IMR-90 (cell line): ENCODE measurements at regions not wholly inside any gene's neighbourhood (a gene's known extent, or its start where the extent isn't known, plus 50 kb on each side); places are given as distances from the start of the nearest gene placed in this dataset.

Experiments used
- ATAC-seq: fragments of 200-7000 bp; cut with Tn5 transposase; 2 replicates; pipeline ENCODE4 v1.9.1; 2020; ENCODE audit warnings: low read depth, mild to moderate bottlenecking, moderate library complexity
- BruUV-seq: library from RNA; stranded (reverse); fragments of 400-500 nt; replicated peaks from 2 replicates; lab custom pipeline; 2021; lab: Mats Ljungman, UMichigan
- CTCF ChIA-PET: fragments of 300-600 bp; formaldehyde crosslinking; extraction: SDS; loops from one replicate; lab custom pipeline; 2021; ENCODE audit warnings: antibody characterized with exemption; lab: Yijun Ruan, JAX
- POLR2A ChIA-PET: fragments of 300-600 bp; sonication (Branson Sonifier 250); formaldehyde crosslinking; loops from one replicate; lab custom pipeline; 2022; ENCODE audit warnings: antibody characterized with exemption; ENCODE audit not compliant: unreplicated experiment; lab: Charles Lee
- DNase-seq: peaks from one replicate; pipeline ENCODE4 v3.0.0; 2013
- H2AFZ ChIP-seq: replicated peaks from 2 replicates; pipeline ENCODE3; 2013; ENCODE audit warnings: low read length, mild to moderate bottlenecking; ENCODE audit not compliant: poor library complexity
- H2AK5ac ChIP-seq: 2 replicates; pipeline ENCODE4 v1.6.1; 2013; ENCODE audit warnings: low read depth, low read length, inconsistent platforms
- H2AK9ac ChIP-seq: replicated peaks from 2 replicates; pipeline ENCODE3; 2013; ENCODE audit warnings: mild to moderate bottlenecking, low read depth, low read length, moderate library complexity; ENCODE audit not compliant: poor library complexity
- H2BK120ac ChIP-seq: 2 replicates; pipeline ENCODE4 v1.6.1; 2013; ENCODE audit warnings: low read depth, low read length, inconsistent platforms
- H2BK15ac ChIP-seq: 3 replicates; pipeline ENCODE4 v1.6.1; 2013; ENCODE audit warnings: low read depth, low read length, inconsistent platforms
- H2BK20ac ChIP-seq: 2 replicates; pipeline ENCODE4 v1.6.1; 2013; ENCODE audit warnings: low read depth, mild to moderate bottlenecking, inconsistent platforms, low read length, moderate library complexity
- H2BK5ac ChIP-seq: 2 replicates; pipeline ENCODE4 v1.6.1; 2013; ENCODE audit warnings: mild to moderate bottlenecking, low read depth, low read length, inconsistent platforms; ENCODE audit not compliant: poor library complexity, severe bottlenecking
- H3K14ac ChIP-seq: replicated peaks from 2 replicates; pipeline ENCODE4 v1.6.1; 2013; ENCODE audit warnings: low read depth, low read length, inconsistent platforms
- H3K18ac ChIP-seq: 2 replicates; pipeline ENCODE4 v1.6.1; 2013; ENCODE audit warnings: low read depth, low read length, control low read depth
- H3K23ac ChIP-seq: 2 replicates; pipeline ENCODE4 v1.6.1; 2013; ENCODE audit warnings: low read depth, low read length, inconsistent platforms
- H3K27ac ChIP-seq: 2 replicates; pipeline ENCODE4 v1.5.1; 2013; ENCODE audit warnings: mild to moderate bottlenecking, control low read depth, low read length; ENCODE audit not compliant: insufficient read depth
- H3K27me3 ChIP-seq: 2 replicates; pipeline ENCODE4 v1.6.1; 2013; ENCODE audit warnings: low read length; ENCODE audit not compliant: control insufficient read depth, insufficient read depth
- H3K36me3 ChIP-seq: 2 replicates; pipeline ENCODE4 v1.6.1; 2013; ENCODE audit warnings: low read length, mixed read lengths; ENCODE audit not compliant: control insufficient read depth, insufficient read depth
- H3K4ac ChIP-seq: 2 replicates; pipeline ENCODE4 v1.6.1; 2013; ENCODE audit warnings: low read depth, low read length, inconsistent platforms
- H3K4me1 ChIP-seq: 2 replicates; pipeline ENCODE4 v1.6.1; 2013; ENCODE audit warnings: low read length, mixed read lengths; ENCODE audit not compliant: control insufficient read depth, insufficient read depth
- H3K4me2 ChIP-seq: 2 replicates; pipeline ENCODE4 v1.6.1; 2013; ENCODE audit warnings: low read depth, mild to moderate bottlenecking, control low read depth, low read length, moderate library complexity
- H3K4me3 ChIP-seq: 2 replicates; pipeline ENCODE4 v1.5.1; 2013; ENCODE audit warnings: low read depth, mild to moderate bottlenecking, control low read depth, low read length, moderate library complexity; ENCODE audit not compliant: insufficient read depth
- H3K56ac ChIP-seq: 2 replicates; pipeline ENCODE4 v1.6.1; 2013; ENCODE audit warnings: low read length, inconsistent platforms; ENCODE audit not compliant: insufficient read depth; ENCODE audit errors: extremely low read depth
- H3K79me1 ChIP-seq, 2 experiments: 2 replicates each; pipeline ENCODE4 v1.6.1; 2013; ENCODE audit warnings: low read length in 2 of 2, inconsistent platforms in 1 of 2, low read depth in 1 of 2
- H3K9ac ChIP-seq: 2 replicates; pipeline ENCODE4 v1.6.1; 2013; ENCODE audit warnings: low read depth, low read length, control low read depth
- H3K9me1 ChIP-seq: 2 replicates; pipeline ENCODE4 v1.6.1; 2013; ENCODE audit warnings: low read length, inconsistent platforms; ENCODE audit not compliant: insufficient read depth
- H3K9me3 ChIP-seq: 2 replicates; pipeline ENCODE4 v1.6.1; 2013; ENCODE audit warnings: low read length; ENCODE audit not compliant: control insufficient read depth, insufficient read depth
- H4K20me1 ChIP-seq: 2 replicates; pipeline ENCODE4 v1.6.1; 2013; ENCODE audit warnings: low read length, inconsistent platforms; ENCODE audit not compliant: insufficient read depth
- H4K5ac ChIP-seq: 2 replicates; pipeline ENCODE4 v1.6.1; 2013; ENCODE audit warnings: mild to moderate bottlenecking, low read depth, low read length, control low read depth
- H4K8ac ChIP-seq, 2 experiments: 2 replicates each; pipeline ENCODE4 v1.6.1; 2013; ENCODE audit warnings: low read depth in 2 of 2, low read length in 2 of 2, control low read depth in 1 of 2, inconsistent platforms in 1 of 2
- H4K91ac ChIP-seq: 2 replicates; pipeline ENCODE4 v1.6.1; 2013; ENCODE audit warnings: low read depth, low read length, inconsistent platforms; ENCODE audit not compliant: insufficient read depth
- BHLHE40 ChIP-seq: fragments of 150-350 bp; IDR thresholded peaks from 2 replicates; pipeline ENCODE4 v1.6.1; 2016; ENCODE audit warnings: mild to moderate bottlenecking, low read depth, low read length
- CEBPB ChIP-seq: IDR thresholded peaks from 2 replicates; pipeline ENCODE4 v1.6.1; 2012; ENCODE audit warnings: low read depth, low read length, improper control_type of control experiment
- CHD1 ChIP-seq: IDR thresholded peaks from 2 replicates; pipeline ENCODE4 v1.6.1; 2012; ENCODE audit warnings: low read depth, low read length, improper control_type of control experiment
- FOS ChIP-seq: fragments of 150-350 bp; IDR thresholded peaks from 2 replicates; pipeline ENCODE4 v1.6.1; 2016; ENCODE audit warnings: low read depth, low read length
- MAFK ChIP-seq: IDR thresholded peaks from 2 replicates; pipeline ENCODE4 v1.6.1; 2012; ENCODE audit warnings: low read depth, low read length, improper control_type of control experiment
- MAZ ChIP-seq: IDR thresholded peaks from 2 replicates; pipeline ENCODE4 v1.6.1; 2012; ENCODE audit warnings: low read depth, mild to moderate bottlenecking, low read length, improper control_type of control experiment, moderate library complexity, borderline replicate concordance
- MXI1 ChIP-seq: IDR thresholded peaks from 2 replicates; pipeline ENCODE4 v1.6.1; 2012; ENCODE audit warnings: low read depth, mild to moderate bottlenecking, low read length, moderate library complexity, borderline replicate concordance
- NFE2L2 ChIP-seq: fragments of 150-350 bp; IDR thresholded peaks from 2 replicates; pipeline ENCODE4 v1.6.1; 2016; ENCODE audit warnings: low read depth, mild to moderate bottlenecking, low read length
- POLR2A ChIP-seq: IDR thresholded peaks from 2 replicates; pipeline ENCODE4 v1.6.1; 2012; ENCODE audit warnings: mild to moderate bottlenecking, low read depth, low read length
- RAD21 ChIP-seq: IDR thresholded peaks from 2 replicates; pipeline ENCODE4 v1.6.1; 2012; ENCODE audit warnings: low read length, improper control_type of control experiment
- RCOR1 ChIP-seq: IDR thresholded peaks from 2 replicates; pipeline ENCODE4 v1.6.1; 2012; ENCODE audit warnings: mild to moderate bottlenecking, low read length, improper control_type of control experiment; ENCODE audit not compliant: insufficient replicate concordance
- RFX5 ChIP-seq: IDR thresholded peaks from 2 replicates; pipeline ENCODE4 v1.8.0; 2012; ENCODE audit warnings: low read depth, mild to moderate bottlenecking, low read length, moderate library complexity
- SMC3 ChIP-seq: fragments of 150-350 bp; IDR thresholded peaks from 2 replicates; pipeline ENCODE4 v1.6.1; 2016; ENCODE audit warnings: low read depth, mild to moderate bottlenecking, antibody characterized with exemption, low read length, moderate library complexity
- WGBS, 2 experiments: methylation state at CpG; one replicate each; pipeline versions ENCODE4 v1.1.5 to v1.1.7; 2013; ENCODE audit warnings: missing lambda C conversion rate in 2 of 2; ENCODE audit not compliant: insufficient read length in 1 of 2; ENCODE audit errors: extremely low coverage in 2 of 2; 5-methylcytosine and 5-hydroxymethylcytosine counted together
- dilution Hi-C: fragments of 300-500 bp; cut with HindIII; formaldehyde crosslinking; loops from one replicate; pipeline ENCODE4 v1.14.3; 2018; ENCODE audit warnings: low sequenced_read_pairs; ENCODE audit not compliant: unreplicated experiment
- in situ Hi-C: fragments of 300-500 bp; cut with MboI; formaldehyde crosslinking; loops from 3 replicates; pipeline ENCODE4 v1.14.3; 2019; ENCODE audit warnings: low sequenced_read_pairs, inconsistent platforms, mixed read lengths
- intact Hi-C: fragments of 100-400 bp; cut with micrococcal nuclease; formaldehyde crosslinking; loops from 2 replicates; pipeline ENCODE4 v1.10.0; 2022
- TF ChIP-seq, protein P1 (sequence below): fragments of 150-350 bp; IDR thresholded peaks from 2 replicates; pipeline ENCODE4 v1.6.1; 2016; ENCODE audit warnings: low read depth, mild to moderate bottlenecking, low read length, moderate library complexity, borderline replicate concordance
- TF ChIP-seq, protein P2 (sequence below): conservative IDR thresholded peaks from 2 replicates; pipeline ENCODE4 v1.5.1; 2012; ENCODE audit warnings: mild to moderate bottlenecking, low read depth, low read length, improper control_type of control experiment
- TF ChIP-seq, protein P3 (sequence below): fragments of 150-350 bp; IDR thresholded peaks from 2 replicates; pipeline ENCODE4 v1.6.1; 2017; ENCODE audit warnings: mild to moderate bottlenecking, antibody characterized with exemption, low read length, low read depth

DNA sequence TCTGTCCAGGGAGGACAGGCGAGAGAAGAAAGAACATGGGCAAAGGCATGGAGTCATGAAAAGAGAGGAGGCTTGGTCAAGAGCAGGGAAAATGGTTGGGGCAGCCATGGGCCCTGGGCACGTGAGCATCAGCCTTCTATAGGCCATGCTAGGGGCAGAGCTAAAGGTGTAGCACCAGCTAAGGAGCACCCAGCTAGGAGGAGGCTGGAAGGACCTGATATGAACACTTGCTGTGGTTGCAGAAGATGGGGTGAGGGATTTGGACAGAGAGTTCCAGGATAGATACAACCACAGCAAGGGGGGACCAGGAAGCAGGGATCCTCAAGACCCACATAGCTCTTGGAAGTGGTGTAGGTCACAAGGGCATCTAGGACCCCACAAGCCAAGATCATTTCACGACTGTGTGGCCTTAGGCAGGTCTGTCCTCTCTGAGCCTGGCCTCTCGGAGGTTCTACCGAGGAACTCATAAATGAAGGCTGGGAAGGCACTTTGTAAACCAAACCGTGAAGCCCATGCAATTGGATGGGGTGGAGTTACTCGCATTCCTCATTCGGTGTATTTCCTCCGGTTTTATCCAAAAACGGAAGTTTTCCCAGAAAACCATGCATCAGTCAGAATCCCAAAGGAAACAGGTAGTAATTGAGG is 74.0 kb upstream of the TOP1 start:
- TF ChIP-seq CHD1: no peak
- no peak for TF ChIP-seq MAZ
- TF ChIP-seq RAD21: no peak
- TF ChIP-seq RCOR1: no peak
- no peak for TF ChIP-seq RFX5
- no peak for TF ChIP-seq NFE2L2
- TF ChIP-seq, protein P1, sequence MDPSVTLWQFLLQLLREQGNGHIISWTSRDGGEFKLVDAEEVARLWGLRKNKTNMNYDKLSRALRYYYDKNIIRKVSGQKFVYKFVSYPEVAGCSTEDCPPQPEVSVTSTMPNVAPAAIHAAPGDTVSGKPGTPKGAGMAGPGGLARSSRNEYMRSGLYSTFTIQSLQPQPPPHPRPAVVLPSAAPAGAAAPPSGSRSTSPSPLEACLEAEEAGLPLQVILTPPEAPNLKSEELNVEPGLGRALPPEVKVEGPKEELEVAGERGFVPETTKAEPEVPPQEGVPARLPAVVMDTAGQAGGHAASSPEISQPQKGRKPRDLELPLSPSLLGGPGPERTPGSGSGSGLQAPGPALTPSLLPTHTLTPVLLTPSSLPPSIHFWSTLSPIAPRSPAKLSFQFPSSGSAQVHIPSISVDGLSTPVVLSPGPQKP: no peak
- no peak for TF ChIP-seq CEBPB
- no peak for TF ChIP-seq POLR2A
- no peak for TF ChIP-seq MAFK
- no peak for TF ChIP-seq BHLHE40
- no peak for TF ChIP-seq MXI1
- TF ChIP-seq, protein P2, sequence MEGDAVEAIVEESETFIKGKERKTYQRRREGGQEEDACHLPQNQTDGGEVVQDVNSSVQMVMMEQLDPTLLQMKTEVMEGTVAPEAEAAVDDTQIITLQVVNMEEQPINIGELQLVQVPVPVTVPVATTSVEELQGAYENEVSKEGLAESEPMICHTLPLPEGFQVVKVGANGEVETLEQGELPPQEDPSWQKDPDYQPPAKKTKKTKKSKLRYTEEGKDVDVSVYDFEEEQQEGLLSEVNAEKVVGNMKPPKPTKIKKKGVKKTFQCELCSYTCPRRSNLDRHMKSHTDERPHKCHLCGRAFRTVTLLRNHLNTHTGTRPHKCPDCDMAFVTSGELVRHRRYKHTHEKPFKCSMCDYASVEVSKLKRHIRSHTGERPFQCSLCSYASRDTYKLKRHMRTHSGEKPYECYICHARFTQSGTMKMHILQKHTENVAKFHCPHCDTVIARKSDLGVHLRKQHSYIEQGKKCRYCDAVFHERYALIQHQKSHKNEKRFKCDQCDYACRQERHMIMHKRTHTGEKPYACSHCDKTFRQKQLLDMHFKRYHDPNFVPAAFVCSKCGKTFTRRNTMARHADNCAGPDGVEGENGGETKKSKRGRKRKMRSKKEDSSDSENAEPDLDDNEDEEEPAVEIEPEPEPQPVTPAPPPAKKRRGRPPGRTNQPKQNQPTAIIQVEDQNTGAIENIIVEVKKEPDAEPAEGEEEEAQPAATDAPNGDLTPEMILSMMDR: no peak
- no peak for TF ChIP-seq SMC3
- TF ChIP-seq, protein P3, sequence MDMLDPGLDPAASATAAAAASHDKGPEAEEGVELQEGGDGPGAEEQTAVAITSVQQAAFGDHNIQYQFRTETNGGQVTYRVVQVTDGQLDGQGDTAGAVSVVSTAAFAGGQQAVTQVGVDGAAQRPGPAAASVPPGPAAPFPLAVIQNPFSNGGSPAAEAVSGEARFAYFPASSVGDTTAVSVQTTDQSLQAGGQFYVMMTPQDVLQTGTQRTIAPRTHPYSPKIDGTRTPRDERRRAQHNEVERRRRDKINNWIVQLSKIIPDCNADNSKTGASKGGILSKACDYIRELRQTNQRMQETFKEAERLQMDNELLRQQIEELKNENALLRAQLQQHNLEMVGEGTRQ: no peak
- no peak for TF ChIP-seq FOS
- H3K14ac ChIP-seq: no peak overlapping the region
- no peak overlapping the region for H2BK15ac ChIP-seq
- ChIA-PET CTCF (no interaction called here), POLR2A (no interaction called here)
- no peak overlapping the region for H4K91ac ChIP-seq
- H4K8ac ChIP-seq: no peak overlapping the region
- no peaks in the 10 kb centered on the region for H4K20me1 ChIP-seq
- H3K27ac ChIP-seq: no peak overlapping the region
- no peak overlapping the region for H2AK9ac ChIP-seq
- dilution Hi-C loops: no loop called here
- no peak for DNase-seq
- ATAC-seq: no peak
- no peak overlapping the region for H2AK5ac ChIP-seq
- no peak overlapping the region for H3K9ac ChIP-seq
- H3K27me3 ChIP-seq: no peaks in the 10 kb centered on the region
- H3K4me1 ChIP-seq: no peaks in the 10 kb centered on the region; the same call in 1 of the 2 replicates
- no peak overlapping the region for H3K23ac ChIP-seq
- H2BK120ac ChIP-seq: no peak overlapping the region
- no peak overlapping the region for H2BK5ac ChIP-seq
- no peak overlapping the region for H3K18ac ChIP-seq
- no peak overlapping the region for H4K5ac ChIP-seq
- intact Hi-C loops: no loop called here
- H3K4me3 ChIP-seq: no peak overlapping the region
- 92% methylated on average over 7 of the region's 10 CpGs; no CpG with 5 or more reads in 1 of the 2 experiments for whole genome bisulfite sequencing, 2 experiments
- H2AFZ ChIP-seq: no peak overlapping the region
- no peak overlapping the region for H3K4ac ChIP-seq
- no peaks in the 10 kb centered on the region for H3K79me1 ChIP-seq
- in situ Hi-C loops: loop anchor here (25.0 kb wide), 2 partner anchors 658 to 1092 kb away; partner anchors contain the start of gene CHD6
- no peaks in the 10 kb centered on the region for H3K36me3 ChIP-seq
- H3K9me3 ChIP-seq: peaks cover 5% of the 10 kb centered on the region; the same call in 1 of the 2 replicates
- no peak overlapping the region for H2BK20ac ChIP-seq
- no peaks in the 10 kb centered on the region for H3K9me1 ChIP-seq
- BruUV-seq: no TSS peak
- H3K56ac ChIP-seq: no peak overlapping the region
- H3K4me2 ChIP-seq: no peak overlapping the region
